GM19239 (cell line): ENCODE measurements at regions not wholly inside any gene's neighbourhood (a gene's known extent, or its start where the extent isn't known, plus 50 kb on each side); places are given as distances from the start of the nearest gene placed in this dataset.
"Not testable (repeated sequence)": the region's sequence is repeated elsewhere in the genome, so short reads cannot be mapped to it uniquely, and the experiment has no call there.

Experiments used
- DNase-seq: peaks from one replicate; pipeline ENCODE4 v3.0.0; 2011; ENCODE audit warnings: low spot score; ENCODE audit not compliant: insufficient read length
- FAIRE-seq: peaks from 2 replicates; lab custom pipeline; 2011; peaks lifted over from hg19 to GRCh38; lab: Jason Lieb, UNC

DNA sequence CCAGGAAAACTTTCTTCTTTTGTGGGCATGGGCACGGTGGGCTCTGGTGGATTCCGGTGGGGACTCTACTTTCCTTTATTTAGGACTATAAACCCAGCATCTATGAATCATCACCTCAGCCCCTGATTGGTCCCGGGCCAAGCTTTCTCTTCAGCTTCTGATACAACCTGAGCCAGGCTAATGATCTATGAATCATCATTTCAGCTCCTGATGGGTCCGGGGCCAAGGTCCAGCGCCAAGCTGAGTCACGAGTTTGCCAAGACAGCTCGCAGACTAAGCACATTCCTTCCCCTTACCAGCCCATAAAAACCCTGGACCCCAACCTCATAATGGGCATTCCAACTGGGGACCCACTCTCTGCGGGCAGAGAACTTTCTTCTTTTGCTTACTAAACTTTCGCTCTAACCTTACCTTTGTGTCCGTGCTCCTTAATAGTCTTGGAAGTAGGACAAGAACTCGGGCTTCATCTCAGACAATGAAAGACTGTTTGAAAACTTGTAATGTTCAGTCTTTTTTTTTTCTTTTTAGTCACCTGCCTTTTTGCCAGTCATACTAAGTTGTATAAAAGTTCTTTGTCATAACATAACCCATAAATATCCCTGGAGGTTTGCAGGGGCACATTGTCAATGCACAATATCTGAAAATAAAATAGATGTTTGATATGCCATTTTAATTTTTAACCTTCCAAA is 904.9 kb upstream of the EPHA5 start:
- DNase-seq: no peak

DNA sequence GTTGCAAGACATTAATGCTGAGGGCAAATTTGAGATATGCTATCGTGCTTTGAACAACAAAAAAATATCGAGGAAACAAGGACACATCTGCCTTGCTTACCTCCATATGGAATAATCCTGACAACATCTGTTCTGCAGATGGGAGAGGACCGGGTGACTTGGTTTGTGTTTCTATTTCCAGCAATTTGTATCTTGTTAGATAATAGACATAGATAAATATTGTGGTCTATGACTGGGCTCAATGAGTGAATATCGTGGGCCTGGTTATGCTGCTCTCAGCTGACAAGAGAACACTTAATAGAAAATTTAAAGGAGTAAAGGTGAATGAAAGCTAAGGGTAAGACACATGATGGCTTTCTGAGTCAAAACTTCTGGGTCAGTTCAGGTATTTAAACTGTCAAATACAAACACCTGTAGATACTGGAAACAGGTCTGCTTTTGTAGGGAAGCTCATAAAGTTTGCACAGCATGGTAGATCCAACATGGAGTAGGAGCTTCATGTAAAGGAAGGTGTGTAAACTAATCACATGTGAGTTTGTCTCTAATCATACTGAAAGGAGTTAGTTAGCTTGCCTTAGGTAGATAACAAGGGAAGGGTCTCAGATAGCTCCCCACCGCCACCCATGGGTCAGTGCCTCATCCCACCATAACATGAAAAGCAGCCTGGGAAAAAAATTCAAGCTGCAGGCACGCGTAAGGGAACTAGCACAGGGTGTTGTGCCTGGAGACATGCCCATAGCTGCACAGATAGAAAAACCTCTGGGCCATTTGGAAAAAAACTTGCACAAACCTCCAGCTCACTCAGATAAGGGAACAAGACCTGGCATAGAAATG is 904.1 kb upstream of the EPHA5 start:
- DNase-seq: no peak
- FAIRE-seq: no peak

More for the DNA sequence above, 904.9 kb upstream of the EPHA5 start:
- no peak for FAIRE-seq

DNA sequence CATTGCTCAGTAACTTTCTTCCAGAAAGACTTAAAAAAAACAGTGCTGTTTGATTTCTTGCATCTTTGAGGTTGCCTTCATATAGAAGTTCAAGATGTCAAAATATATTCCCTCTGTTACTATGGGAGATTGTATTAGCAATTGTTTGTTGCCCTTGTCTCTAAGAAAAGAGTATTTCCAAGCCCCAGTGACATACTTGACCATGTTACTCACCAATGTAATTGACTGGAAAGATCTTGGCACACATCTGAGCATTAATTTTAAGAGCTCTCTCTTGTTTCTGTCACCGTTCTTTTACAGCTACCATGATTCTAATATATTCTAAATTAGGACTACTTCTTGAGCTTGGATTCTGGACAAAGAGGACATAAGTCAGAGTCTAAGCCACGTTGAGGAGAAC is 902.7 kb upstream of the EPHA5 start:
- DNase-seq: no peak
- FAIRE-seq: no peak

DNA sequence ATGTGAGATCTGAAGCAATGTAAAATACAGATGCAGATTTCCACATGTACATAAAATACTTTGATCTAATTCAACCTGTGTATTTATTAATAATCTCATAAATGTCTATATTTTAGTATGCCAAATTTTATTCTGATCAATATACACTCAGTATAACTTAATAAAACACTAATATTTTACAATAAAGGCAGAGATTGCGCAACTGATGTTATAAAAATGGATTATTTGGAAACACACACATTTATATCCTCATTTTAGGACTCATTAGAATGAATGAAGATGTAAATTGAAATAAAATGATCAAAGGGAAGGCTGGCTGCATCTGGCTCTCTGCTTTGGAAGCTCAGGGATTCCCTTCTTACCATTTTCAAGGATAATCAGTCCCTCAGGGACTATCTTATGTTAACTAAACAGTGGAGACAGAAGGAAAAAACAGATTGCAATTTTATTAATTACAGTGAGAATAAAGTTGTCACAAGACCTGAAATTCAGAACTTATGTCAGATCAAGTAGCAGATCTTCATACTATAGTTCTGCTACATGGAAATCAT is 900.9 kb upstream of the EPHA5 start:
- DNase-seq: no peak
- FAIRE-seq: no peak

DNA sequence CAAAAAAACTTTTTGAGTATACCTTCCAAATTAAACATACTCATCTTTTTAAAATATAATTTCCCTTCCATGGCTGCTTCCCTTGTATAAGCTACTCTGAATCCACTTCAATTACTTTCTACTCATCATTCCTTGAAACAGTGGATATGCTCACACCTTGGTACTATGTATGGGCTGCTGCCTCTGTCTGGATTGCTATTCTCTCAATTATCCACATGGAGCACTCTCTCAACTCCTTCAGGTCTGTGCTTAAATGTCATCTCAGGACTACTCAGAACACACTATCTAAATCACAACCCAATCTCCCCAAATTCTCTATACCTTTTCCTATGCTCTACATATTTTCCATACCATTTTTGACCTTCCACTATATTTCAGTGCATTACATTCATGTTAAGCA is 898.9 kb upstream of the EPHA5 start:
- no peak for FAIRE-seq
- DNase-seq: no peak

DNA sequence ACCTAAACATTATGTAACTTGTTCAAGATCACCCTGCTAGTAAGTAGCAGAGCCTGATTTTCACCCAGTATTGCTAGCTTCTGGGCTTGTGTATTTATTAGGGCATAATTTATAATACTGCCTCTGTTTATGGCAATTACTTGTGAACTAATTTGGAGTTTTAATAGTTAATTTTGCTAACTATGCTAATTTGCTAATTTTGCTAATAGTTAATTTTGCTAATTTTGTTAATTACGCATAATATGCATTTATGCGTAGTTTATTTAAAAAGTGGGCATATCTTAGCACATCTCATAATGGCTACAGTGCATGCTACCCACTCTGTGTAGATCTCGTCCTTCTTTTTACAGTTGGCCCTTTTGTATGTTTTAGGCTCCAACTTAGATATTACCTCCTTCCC is 898.1 kb upstream of the EPHA5 start:
- no peak for FAIRE-seq

DNA sequence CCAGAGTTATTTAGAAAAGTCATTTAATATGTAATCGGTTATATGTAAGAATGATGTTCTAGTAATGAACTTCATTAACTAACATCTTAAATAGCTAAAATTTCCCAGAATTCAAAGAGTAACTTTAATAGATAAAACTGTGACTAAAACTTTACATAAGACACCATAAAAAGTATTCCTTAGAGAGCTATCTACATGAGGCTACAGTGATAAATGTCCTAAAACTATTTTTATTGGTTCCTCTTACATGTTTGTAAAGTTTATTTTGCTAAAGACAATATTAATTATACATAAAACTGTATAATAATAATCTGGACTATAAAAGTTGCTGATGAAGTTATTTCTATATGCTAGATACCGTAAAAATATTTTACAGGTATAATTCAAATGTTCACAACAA is 897.7 kb upstream of the EPHA5 start:
- DNase-seq (no peak), FAIRE-seq (no peak)

More for the DNA sequence above, 898.1 kb upstream of the EPHA5 start:
- no peak for DNase-seq

DNA sequence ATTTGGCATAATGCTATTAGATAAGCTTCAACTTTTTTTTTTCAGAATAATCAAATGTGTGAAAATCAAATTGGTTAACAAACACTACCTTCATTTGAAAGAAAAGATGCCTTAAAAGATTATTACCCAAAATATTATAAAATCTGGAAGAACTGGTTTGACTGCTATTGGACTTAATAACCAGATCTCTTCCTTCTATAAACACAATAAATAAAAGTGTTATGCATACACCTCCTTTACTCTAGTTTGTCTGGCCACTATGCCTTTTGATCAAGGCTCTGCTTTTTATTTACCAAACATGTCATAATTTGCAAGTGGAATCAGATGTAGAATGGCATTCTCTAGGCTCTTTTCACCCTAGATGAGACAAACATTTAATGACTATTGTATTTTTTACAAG is 897.3 kb upstream of the EPHA5 start:
- FAIRE-seq: no peak
- no peak for DNase-seq

DNA sequence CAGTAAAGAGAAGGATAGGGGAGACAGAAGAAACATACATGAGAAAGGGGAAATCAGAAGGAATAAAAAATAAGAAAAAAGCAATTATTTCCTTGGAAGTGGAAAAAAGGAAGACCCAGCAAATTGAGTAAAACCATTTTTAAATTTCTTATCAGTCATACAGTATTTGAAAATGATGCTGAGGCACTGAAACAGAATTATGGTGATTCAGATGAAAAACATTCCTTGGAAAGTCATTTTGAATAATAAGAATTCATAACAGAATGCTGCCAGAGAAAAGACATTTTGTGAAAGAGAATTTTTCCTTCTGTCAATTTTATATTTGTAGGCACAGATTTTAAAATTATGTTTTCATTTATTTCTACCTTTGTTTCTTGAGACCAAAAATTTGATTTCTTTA is 895.5 kb upstream of the EPHA5 start:
- DNase-seq (no peak), FAIRE-seq (no peak)

DNA sequence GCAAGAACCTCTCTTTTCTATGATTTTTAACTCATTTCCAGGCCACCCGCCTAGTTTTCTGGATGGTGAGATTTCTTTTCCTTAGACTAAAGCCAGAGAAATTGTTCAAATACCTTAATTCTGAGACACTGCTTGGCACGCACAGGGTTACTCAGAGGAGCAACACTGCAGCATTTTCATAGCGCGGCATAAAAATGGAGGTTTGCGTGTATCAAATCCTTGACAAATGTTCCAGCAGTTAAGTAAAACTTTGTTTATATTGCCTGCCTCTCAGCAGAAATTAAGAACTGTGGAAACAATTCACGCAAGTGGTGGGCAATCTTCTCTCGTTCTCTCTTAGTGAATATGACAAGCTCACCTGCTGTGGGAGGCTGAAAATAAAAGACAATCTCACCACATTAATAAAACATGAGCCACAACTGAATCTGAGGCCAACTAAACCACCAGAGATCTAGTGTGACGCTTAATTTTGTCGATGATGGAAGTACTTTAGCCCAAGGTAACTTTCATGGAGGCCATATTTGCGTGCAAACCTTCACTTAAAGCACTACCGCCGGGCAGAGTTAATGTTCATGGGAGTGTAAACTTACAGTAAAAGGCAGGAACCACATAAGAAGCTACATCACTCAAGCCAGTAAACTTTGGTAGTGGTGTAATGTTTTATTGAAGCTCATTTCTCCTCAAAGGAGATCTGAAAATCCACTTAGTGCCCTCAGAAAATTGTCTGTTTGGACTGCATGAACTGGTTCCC is 894.8 kb upstream of the EPHA5 start:
- FAIRE-seq: no peak
- DNase-seq: no peak

DNA sequence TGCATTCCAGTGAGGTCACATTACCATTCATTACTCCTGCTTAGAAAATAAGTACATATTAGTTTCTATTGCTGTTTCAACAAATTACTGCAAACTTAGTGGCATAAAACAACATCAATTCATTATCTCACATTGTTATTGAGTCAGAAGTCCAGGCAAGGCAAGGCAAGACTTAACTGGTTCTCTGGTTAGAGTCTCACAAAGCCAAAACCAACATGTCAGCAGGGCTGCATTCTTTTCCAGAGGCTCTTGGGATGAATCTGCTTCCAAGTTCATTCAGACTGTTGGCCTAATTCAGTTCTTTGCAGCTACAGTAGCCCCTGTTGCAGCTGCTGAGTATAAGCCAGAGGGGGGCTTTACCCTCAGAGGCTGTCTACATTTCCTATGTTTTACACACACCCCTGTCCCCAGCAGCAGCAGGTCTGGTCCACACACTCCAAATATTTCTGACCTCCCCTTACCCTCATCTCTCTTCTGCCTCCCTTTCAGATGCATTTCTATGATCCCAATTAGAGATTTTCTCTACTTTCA is 892.1 kb upstream of the EPHA5 start:
- FAIRE-seq: no peak

DNA sequence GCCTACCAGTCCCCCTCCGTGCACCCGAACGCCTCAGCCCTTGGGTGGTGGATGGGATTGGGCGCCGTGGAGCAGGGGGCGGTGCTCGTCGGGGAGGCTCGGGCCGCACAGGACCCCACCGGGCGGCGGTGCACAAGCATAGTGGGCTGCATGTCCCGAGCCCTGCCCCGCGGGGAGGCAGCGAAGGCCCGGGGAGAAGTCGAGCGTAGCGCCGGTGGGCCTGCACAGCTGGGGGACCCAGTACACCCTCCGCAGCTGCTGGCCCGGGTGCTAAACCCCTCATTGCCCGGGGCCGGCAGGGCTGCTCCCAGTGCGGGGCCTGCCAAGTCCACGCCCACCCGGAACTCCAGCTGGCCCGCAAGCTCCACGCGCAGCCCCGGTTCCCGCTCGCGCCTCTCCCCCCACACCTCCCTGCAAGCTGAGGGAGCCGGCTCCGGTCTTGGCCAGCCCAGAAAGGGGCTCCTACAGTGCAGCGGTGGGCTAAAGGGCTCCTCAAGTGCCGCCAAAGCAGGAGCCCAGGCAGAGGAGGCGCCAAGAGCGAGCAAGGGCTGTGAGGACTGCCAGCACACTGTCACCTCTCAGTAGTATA is 891.3 kb upstream of the EPHA5 start:
- not testable (repeated sequence) for DNase-seq, FAIRE-seq

More for the DNA sequence above, 892.1 kb upstream of the EPHA5 start:
- DNase-seq: no peak

DNA sequence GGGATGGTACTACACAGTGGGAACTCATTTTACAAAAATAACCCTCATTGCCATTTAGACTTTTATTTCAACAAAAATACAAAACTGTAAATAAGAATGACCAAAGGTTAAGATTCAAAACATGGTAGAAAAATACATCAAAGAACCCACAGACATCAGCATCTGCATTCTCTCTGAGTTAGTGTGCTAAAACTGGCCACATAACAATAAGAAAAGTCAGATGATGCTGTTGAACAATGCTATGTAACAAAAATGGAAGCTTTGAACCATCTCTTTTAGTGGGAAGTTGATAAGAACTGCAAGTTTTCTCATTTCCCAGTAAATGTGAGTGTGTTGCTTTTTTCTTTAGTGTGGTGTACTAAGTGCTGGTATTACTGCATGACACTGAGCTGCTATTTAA is 888.4 kb upstream of the EPHA5 start:
- DNase-seq (no peak), FAIRE-seq (no peak)

DNA sequence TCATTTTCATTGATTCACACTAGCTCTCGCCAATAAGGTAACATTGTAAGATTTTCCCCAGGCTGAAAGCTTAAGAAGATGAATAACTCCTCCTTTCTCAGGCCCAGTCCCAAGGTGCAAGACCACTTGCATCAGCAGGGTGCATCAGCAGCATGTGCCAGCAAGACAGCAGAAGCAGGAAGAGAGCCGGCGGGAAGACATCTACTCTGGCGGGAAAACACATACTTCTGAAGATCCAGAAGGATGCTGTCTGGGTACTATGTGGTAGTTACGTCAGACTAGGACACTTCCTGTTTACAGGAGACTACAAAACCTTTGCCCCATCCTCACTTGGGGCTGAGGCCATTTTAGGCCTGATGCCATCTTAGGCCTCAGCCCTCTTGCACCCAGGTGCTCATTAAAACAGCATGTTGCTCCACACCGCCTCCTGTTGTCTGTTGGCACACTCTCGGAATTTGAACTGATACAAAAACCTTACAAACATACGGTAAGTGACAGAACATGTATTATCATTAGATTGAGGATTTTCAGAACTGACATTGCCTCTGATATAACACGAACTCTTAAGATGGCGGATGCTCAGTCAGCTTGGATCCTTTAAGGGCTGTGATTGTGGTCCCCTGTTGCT is 886.5 kb upstream of the EPHA5 start:
- no peak for FAIRE-seq

DNA sequence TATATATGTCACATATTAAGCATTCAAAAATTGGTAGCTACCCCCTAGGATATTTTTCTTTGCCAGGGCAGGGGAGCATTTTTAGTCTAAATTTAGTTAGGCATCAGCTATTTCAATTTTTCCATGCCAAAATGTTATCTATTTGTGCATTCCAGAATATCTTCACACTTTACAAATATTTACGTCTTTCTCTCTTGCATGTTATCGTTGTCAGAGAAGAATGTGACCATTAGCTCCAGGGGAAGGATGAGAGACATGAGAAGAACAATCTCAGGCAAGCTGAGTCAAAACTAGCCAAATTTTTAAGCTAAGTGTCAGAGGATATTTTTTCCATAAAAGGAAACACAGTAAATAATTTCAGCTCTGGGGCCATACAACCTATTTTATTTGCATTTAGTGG is 885.0 kb upstream of the EPHA5 start:
- FAIRE-seq: no peak
- no peak for DNase-seq

More for the DNA sequence above, 886.5 kb upstream of the EPHA5 start:
- no peak for DNase-seq

DNA sequence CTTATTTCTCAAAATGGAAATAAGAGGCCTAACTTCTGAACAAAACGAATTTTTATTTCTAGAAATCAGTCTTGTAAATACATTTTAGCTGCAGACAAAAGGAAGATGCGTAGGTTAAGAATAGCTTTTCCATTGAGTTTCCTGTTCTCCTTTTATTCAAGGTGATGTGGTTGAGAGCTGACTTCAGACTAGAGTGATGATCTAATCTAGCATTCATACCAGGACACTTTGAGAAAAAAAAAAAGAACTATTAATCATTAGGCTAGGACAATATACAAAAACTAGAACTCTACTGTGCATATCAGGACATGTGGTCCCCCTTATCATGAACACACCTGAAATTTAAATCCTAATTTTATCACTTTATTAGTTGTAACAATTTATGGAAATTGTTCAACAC is 884.5 kb upstream of the EPHA5 start:
- DNase-seq (no peak), FAIRE-seq (no peak)

DNA sequence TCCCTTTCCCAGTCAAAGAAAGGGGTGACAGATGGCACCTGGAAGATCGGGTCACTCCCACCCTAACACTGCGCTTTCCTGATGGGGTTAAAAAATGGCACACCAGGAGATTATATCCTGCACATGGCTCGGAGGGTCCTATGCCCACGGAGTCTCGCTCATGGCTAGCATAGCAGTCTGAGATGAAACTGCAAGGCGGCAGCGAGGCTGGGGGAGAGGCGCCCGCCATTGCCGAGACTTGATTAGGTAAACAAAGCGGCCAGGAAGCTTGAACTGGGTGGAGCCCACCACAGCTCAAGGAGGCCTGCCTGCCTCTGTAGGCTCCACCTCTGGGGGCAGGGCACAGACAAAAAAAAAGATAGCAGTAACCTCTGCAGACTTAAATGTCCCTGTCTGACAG is 875.0 kb upstream of the EPHA5 start:
- DNase-seq, FAIRE-seq: not testable (repeated sequence)

DNA sequence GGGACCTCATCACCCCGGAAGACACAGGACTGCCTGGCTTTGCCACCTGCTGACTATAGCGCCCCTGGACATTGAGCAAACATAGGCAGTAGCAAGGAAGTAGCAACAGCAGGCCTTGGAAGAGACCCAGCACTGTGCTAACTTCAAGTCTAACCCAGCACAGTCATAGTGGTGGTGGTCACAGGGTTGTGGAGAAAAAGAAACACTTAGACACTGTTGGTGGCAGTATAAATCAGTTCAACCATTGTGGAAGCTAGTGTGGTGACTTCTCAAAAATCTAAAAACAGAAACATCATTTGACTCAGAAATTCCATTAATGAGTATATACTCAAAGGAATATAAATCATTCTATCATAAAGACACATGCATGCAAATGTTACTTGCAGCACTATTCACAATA is 874.0 kb upstream of the EPHA5 start:
- FAIRE-seq (no peak), DNase-seq (no peak)

DNA sequence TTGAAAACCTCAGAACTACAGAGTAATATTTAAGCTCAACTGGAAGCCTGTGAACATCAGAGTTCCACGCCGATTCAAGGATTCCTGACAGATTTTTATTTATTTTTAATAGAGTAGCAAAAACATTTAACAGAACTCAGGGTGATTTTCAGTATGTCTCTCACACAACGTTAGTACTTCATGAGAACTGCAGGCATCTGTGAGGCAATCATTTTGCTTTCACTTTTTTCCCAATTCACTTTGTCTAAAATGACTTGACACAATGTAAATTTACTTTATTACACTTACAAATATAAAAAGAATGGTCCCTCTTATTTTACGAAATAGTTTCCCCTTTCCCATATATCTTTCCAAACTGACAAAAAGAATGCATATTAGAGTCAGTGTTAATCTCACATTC is 869.5 kb upstream of the EPHA5 start:
- FAIRE-seq (no peak), DNase-seq (no peak)

DNA sequence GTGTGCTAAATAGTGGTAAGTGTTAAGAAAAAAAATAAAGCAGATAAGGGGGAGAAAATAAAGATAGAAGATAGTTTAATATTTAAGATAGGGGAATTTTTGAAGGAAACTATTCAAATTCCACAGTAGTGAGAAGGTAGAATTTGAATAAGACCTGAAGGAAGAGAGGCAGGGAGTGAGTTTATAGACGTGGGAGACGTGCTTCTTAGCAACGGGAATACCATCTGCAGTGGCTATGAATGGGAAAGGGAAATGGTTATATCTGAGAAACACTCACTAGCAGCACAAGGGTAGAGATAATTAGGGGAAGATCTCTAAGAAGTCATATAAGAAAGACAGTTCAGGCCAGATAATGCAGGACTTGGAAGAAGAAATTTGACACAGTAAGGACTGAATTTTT is 854.5 kb upstream of the EPHA5 start:
- FAIRE-seq: no peak
- DNase-seq: no peak
